GM12864 (cell line): ENCODE measurements at regions not wholly inside any gene's neighbourhood (a gene's known extent, or its start where the extent isn't known, plus 50 kb on each side); places are given as distances from the start of the nearest gene placed in this dataset.

Experiments used
- DNase-seq: peaks from one replicate; pipeline ENCODE4 v3.0.0-alpha.2; 2011; ENCODE audit warnings: low read depth
- H3K4me3 ChIP-seq: 2 replicates; pipeline ENCODE4 v1.5.1; 2011; ENCODE audit warnings: mild to moderate bottlenecking, low read depth, low read length, control low read depth
- CTCF ChIP-seq: IDR thresholded peaks from 2 replicates; pipeline ENCODE4 v1.5.1; 2011; ENCODE audit warnings: low read depth, mild to moderate bottlenecking, moderate library complexity, low read length, control low read depth, inconsistent platforms; ENCODE audit errors: missing control alignments

- TF ChIP-seq CTCF, result no peak
- no peak overlapping the region for H3K4me3 ChIP-seq
- DNase-seq, result no peak
Observed at GRCh38 chr16:86828653-86829052, 250.3 kb downstream of the FOXL1 start.

GRCh38 chr16:86831366-86831765, 253.0 kb downstream of the FOXL1 start:
- no peak for DNase-seq
- TF ChIP-seq CTCF, result no peak
- no peak overlapping the region for H3K4me3 ChIP-seq

GRCh38 chr16:86833136-86833535, 254.8 kb downstream of the FOXL1 start:
- DNase-seq, result no peak
- H3K4me3 ChIP-seq, result no peak overlapping the region
- no peak for TF ChIP-seq CTCF

GRCh38 chr16:86834451-86835035, 256.2 kb downstream of the FOXL1 start:
- H3K4me3 ChIP-seq, result no peak overlapping the region
- no peak for DNase-seq
- TF ChIP-seq CTCF, result no peak

GRCh38 chr16:86835982-86836381, 257.6 kb downstream of the FOXL1 start:
- no peak overlapping the region for H3K4me3 ChIP-seq
- TF ChIP-seq CTCF, result no peak
- DNase-seq, result no peak

- no peak for TF ChIP-seq CTCF
- DNase-seq, result no peak
- H3K4me3 ChIP-seq, result no peak overlapping the region
Observed at GRCh38 chr16:86836503-86837129, 258.3 kb downstream of the FOXL1 start.

GRCh38 chr16:86843812-86844211, 265.5 kb downstream of the FOXL1 start:
- no peak for DNase-seq
- no peak overlapping the region for H3K4me3 ChIP-seq
- no peak for TF ChIP-seq CTCF
